IMR-90 (cell line): ENCODE measurements at regions not wholly inside any gene's neighbourhood (a gene's known extent, or its start where the extent isn't known, plus 50 kb on each side); places are given as distances from the start of the nearest gene placed in this dataset.

Experiments
- BHLHE40 ChIP-seq: fragments of 150-350 bp; IDR thresholded peaks from 2 replicates; pipeline ENCODE4 v1.6.1; 2016; ENCODE audit warnings: mild to moderate bottlenecking, low read depth, low read length
- CHD1 ChIP-seq: IDR thresholded peaks from 2 replicates; pipeline ENCODE4 v1.6.1; 2012; ENCODE audit warnings: low read depth, low read length, improper control_type of control experiment
- FOS ChIP-seq: fragments of 150-350 bp; IDR thresholded peaks from 2 replicates; pipeline ENCODE4 v1.6.1; 2016; ENCODE audit warnings: low read depth, low read length
- MAZ ChIP-seq: IDR thresholded peaks from 2 replicates; pipeline ENCODE4 v1.6.1; 2012; ENCODE audit warnings: low read depth, mild to moderate bottlenecking, low read length, improper control_type of control experiment, moderate library complexity, borderline replicate concordance
- MXI1 ChIP-seq: IDR thresholded peaks from 2 replicates; pipeline ENCODE4 v1.6.1; 2012; ENCODE audit warnings: low read depth, mild to moderate bottlenecking, low read length, moderate library complexity, borderline replicate concordance
- POLR2A ChIP-seq: IDR thresholded peaks from 2 replicates; pipeline ENCODE4 v1.6.1; 2012; ENCODE audit warnings: mild to moderate bottlenecking, low read depth, low read length
- RAD21 ChIP-seq: IDR thresholded peaks from 2 replicates; pipeline ENCODE4 v1.6.1; 2012; ENCODE audit warnings: low read length, improper control_type of control experiment
- RFX5 ChIP-seq: IDR thresholded peaks from 2 replicates; pipeline ENCODE4 v1.8.0; 2012; ENCODE audit warnings: low read depth, mild to moderate bottlenecking, low read length, moderate library complexity
- SMC3 ChIP-seq: fragments of 150-350 bp; IDR thresholded peaks from 2 replicates; pipeline ENCODE4 v1.6.1; 2016; ENCODE audit warnings: low read depth, mild to moderate bottlenecking, antibody characterized with exemption, low read length, moderate library complexity
- USF2 ChIP-seq: fragments of 150-350 bp; IDR thresholded peaks from 2 replicates; pipeline ENCODE4 v1.6.1; 2017; ENCODE audit warnings: mild to moderate bottlenecking, antibody characterized with exemption, low read length, low read depth
- TF ChIP-seq, protein P1 (sequence below): conservative IDR thresholded peaks from 2 replicates; pipeline ENCODE4 v1.5.1; 2012; ENCODE audit warnings: mild to moderate bottlenecking, low read depth, low read length, improper control_type of control experiment
- TF ChIP-seq, protein P2 (sequence below): fragments of 150-350 bp; IDR thresholded peaks from 2 replicates; pipeline ENCODE4 v1.6.1; 2016; ENCODE audit warnings: low read depth, mild to moderate bottlenecking, low read length, moderate library complexity, borderline replicate concordance

DNA sequence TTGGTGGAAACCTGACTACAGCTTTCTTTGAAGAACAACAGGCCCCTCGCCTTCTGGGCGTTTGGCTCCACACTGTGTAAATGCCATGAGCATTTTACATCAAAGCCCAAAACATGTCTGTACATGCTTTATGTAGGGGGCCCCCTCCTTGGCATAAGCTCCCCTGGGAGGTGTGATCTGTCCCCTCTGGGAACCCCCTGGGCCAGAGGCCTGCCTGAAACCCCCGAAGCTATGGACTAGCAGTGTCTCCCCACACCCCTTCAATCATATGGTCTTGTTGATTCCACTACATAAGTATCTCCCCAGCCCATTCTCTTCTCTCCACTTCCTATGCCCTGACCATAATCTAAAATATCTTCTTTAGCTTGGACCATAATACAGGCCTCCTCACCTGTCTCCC is 241.5 kb downstream of the C1orf94 start:
- TF ChIP-seq, protein P1, sequence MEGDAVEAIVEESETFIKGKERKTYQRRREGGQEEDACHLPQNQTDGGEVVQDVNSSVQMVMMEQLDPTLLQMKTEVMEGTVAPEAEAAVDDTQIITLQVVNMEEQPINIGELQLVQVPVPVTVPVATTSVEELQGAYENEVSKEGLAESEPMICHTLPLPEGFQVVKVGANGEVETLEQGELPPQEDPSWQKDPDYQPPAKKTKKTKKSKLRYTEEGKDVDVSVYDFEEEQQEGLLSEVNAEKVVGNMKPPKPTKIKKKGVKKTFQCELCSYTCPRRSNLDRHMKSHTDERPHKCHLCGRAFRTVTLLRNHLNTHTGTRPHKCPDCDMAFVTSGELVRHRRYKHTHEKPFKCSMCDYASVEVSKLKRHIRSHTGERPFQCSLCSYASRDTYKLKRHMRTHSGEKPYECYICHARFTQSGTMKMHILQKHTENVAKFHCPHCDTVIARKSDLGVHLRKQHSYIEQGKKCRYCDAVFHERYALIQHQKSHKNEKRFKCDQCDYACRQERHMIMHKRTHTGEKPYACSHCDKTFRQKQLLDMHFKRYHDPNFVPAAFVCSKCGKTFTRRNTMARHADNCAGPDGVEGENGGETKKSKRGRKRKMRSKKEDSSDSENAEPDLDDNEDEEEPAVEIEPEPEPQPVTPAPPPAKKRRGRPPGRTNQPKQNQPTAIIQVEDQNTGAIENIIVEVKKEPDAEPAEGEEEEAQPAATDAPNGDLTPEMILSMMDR, result no peak
- no peak for TF ChIP-seq BHLHE40
- TF ChIP-seq MXI1, result no peak
- TF ChIP-seq, protein P2, sequence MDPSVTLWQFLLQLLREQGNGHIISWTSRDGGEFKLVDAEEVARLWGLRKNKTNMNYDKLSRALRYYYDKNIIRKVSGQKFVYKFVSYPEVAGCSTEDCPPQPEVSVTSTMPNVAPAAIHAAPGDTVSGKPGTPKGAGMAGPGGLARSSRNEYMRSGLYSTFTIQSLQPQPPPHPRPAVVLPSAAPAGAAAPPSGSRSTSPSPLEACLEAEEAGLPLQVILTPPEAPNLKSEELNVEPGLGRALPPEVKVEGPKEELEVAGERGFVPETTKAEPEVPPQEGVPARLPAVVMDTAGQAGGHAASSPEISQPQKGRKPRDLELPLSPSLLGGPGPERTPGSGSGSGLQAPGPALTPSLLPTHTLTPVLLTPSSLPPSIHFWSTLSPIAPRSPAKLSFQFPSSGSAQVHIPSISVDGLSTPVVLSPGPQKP, result no peak
- no peak for TF ChIP-seq USF2
- no peak for TF ChIP-seq POLR2A
- TF ChIP-seq CHD1, result no peak
- no peak for TF ChIP-seq MAZ
- no peak for TF ChIP-seq SMC3
- TF ChIP-seq RFX5, result no peak
- TF ChIP-seq RAD21, result no peak
- no peak for TF ChIP-seq FOS
